Mucosa of descending colon (tissue), 3 donors: ENCODE measurements at regions not wholly inside any gene's neighbourhood (a gene's known extent, or its start where the extent isn't known, plus 50 kb on each side); places are given as distances from the start of the nearest gene placed in this dataset.

Experiments
- ATAC-seq: fragments of 200-7000 bp; cut with Tn5 transposase; one replicate; pipeline ENCODE4 v1.9.1; 2020; ENCODE audit warnings: mild to moderate bottlenecking, moderate library complexity
- DNase-seq, 3 donors: peaks; one replicate each; pipeline ENCODE4 v3.0.0-alpha.2; 2020
- H3K36me3 ChIP-seq: fragments of 200-600 bp; one replicate; pipeline ENCODE4 v1.8.0; 2021; ENCODE audit warnings: low read depth, mild to moderate bottlenecking
- H3K4me1 ChIP-seq: fragments of 200-600 bp; one replicate; pipeline ENCODE4 v1.8.0; 2021; ENCODE audit warnings: low read depth, mild to moderate bottlenecking
- H3K4me3 ChIP-seq: fragments of 200-600 bp; one replicate; pipeline ENCODE4 v1.8.0; 2021; ENCODE audit warnings: mild to moderate bottlenecking
- H3K9me3 ChIP-seq: fragments of 200-600 bp; one replicate; pipeline ENCODE4 v1.8.0; 2021; ENCODE audit warnings: mild to moderate bottlenecking
- intact Hi-C, 2 donors: fragments of 100-400 bp; cut with DNase I in 1 of 2; cut with micrococcal nuclease in 1 of 2; formaldehyde crosslinking; loops; one replicate each; pipeline versions ENCODE4 v1.11.0 to v1.11.1; 2022; cut with DNase I, micrococcal nuclease
- TF ChIP-seq, protein P1 (sequence below): fragments of 200-600 bp; IDR thresholded peaks from one replicate; pipeline ENCODE4 v1.8.0; 2022; ENCODE audit warnings: antibody characterized with exemption, mild to moderate bottlenecking
- donor health status: DM: no; HTN: no; CAD: no; lungs with moderate emphysema.
- donor health status: DM: no; HTN: no; CAD: no.
- donor health status: DM: no; HTN: yes; CAD: no.

DNA sequence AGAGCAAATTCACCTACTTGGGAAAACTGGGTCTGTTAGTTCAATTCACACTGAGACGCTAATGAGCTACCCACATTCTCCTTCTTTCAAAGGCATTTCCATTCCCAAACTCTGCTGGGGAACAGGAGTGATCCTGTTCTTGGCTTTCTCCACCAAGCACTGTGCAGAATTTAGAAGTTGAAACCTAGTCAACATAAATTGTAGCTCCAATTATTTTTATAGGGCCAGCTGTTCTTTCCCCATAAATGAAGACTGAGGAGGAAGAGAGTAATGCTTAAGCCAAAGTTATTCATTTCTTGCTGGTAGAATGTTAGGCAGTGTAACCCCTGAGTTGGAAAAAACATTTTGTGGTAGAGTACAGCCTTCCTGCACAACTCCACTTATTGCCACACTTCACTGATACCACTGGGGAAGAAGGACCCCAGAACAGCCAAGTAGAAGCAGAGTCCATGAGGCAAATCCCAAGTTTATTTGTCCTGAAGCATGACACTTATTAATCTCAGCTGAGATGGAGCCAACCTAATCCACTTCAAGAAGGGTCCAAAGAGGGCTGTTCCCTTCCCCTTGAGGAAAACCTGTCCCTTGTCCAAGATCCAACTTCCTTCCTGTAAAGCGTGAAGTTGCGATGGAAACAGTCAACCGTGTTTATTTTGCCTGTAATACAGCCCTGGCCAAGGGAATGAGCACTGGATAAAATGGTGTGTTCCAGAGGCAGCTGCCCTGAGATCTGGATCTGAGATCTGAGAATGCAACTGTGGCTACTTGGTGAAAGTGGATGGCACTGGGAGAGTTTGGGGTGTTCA, 151.8 kb downstream of the TBX5 start:
- ATAC-seq (no peak), DNase-seq (peak in 1 of 3 donors; percentile 1)
- TF ChIP-seq, protein P1, sequence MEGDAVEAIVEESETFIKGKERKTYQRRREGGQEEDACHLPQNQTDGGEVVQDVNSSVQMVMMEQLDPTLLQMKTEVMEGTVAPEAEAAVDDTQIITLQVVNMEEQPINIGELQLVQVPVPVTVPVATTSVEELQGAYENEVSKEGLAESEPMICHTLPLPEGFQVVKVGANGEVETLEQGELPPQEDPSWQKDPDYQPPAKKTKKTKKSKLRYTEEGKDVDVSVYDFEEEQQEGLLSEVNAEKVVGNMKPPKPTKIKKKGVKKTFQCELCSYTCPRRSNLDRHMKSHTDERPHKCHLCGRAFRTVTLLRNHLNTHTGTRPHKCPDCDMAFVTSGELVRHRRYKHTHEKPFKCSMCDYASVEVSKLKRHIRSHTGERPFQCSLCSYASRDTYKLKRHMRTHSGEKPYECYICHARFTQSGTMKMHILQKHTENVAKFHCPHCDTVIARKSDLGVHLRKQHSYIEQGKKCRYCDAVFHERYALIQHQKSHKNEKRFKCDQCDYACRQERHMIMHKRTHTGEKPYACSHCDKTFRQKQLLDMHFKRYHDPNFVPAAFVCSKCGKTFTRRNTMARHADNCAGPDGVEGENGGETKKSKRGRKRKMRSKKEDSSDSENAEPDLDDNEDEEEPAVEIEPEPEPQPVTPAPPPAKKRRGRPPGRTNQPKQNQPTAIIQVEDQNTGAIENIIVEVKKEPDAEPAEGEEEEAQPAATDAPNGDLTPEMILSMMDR: no peak
- intact Hi-C loops: no loop called here
- Histone ChIP-seq H3K4me1 (no peaks in the 10 kb centered on the region), H3K36me3 (no peaks in the 10 kb centered on the region), H3K9me3 (no peaks in the 10 kb centered on the region), H3K4me3 (no peak overlapping the region)

- no peaks in the 10 kb centered on the region for H3K9me3 ChIP-seq
- H3K36me3 ChIP-seq: no peaks in the 10 kb centered on the region
- ATAC-seq: no peak
- intact Hi-C loops: no loop called here
- no peak overlapping the region for H3K4me3 ChIP-seq
- H3K4me1 ChIP-seq: no peaks in the 10 kb centered on the region
- TF ChIP-seq, protein P1: no peak
- no peak for DNase-seq
These were observed 157.4 kb downstream of the TBX5 start for GRCh38 chr12:114248527-114248926.

GRCh38 chr12:114245555-114245954, 160.4 kb downstream of the TBX5 start:
- no peaks in the 10 kb centered on the region for H3K4me1 ChIP-seq

GRCh38 chr12:114241973-114242434, 163.9 kb downstream of the TBX5 start:
- Histone ChIP-seq H3K36me3 (no peaks in the 10 kb centered on the region), H3K4me1 (no peaks in the 10 kb centered on the region), H3K9me3 (no peaks in the 10 kb centered on the region), H3K4me3 (no peak overlapping the region)
- intact Hi-C loops: no loop called here
- DNase-seq (no peak), ATAC-seq (no peak)
- TF ChIP-seq, protein P1: no peak

More at GRCh38 chr12:114245555-114245954, 160.4 kb downstream of the TBX5 start:
- ATAC-seq: no peak
- intact Hi-C loops: no loop called here
- Histone ChIP-seq H3K4me3 (no peak overlapping the region), H3K9me3 (no peaks in the 10 kb centered on the region), H3K36me3 (no peaks in the 10 kb centered on the region)
- DNase-seq: no peak
- TF ChIP-seq, protein P1: no peak

DNA sequence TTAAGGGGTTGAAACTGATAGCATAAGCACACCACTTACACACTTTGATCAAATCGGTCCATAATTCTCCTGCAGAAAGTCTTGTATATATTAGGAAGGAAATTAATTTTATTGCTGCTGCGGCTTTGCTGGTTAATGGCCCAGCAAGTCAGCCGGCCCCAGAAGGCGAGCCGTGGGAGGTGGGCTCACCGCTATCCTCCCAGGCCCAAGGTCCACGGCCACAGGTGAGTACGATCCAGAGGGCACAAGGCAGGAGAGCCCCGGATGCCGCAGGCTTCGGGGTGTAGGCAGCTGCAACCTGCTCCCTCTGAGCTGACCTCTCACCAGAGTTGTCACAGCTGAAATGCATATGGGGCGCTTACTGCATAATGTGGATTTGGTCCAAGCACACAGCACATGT, 165.7 kb downstream of the TBX5 start:
- Histone ChIP-seq H3K4me1 (no peaks in the 10 kb centered on the region), H3K4me3 (no peak overlapping the region), H3K9me3 (no peaks in the 10 kb centered on the region), H3K36me3 (no peaks in the 10 kb centered on the region)
- ATAC-seq: no peak
- no peak for DNase-seq
- intact Hi-C loops: no loop called here
- TF ChIP-seq, protein P1: no peak
